CD14-positive monocyte (primary cell): ENCODE measurements at regions not wholly inside any gene's neighbourhood (a gene's known extent, or its start where the extent isn't known, plus 50 kb on each side); places are given as distances from the start of the nearest gene placed in this dataset.

ENCODE experiments used
- DNase-seq, 3 donors: peaks; one replicate each; pipeline ENCODE4 v3.0.0-alpha.2; 2011 to 2022
- H2AFZ ChIP-seq: 2 replicates; pipeline ENCODE4 v1.6.0; 2012; ENCODE audit warnings: mild to moderate bottlenecking, low read depth, low read length, inconsistent platforms; ENCODE audit not compliant: insufficient read depth, poor library complexity, severe bottlenecking
- H3K27ac ChIP-seq, 2 donors: 1 replicate in 1 of 2; 2 replicates in 1 of 2; pipeline ENCODE4 v1.5.1; 2012 to 2013; ENCODE audit warnings: low read length in 2 of 2, control low read depth in 1 of 2, inconsistent platforms in 1 of 2, low read depth in 1 of 2, mild to moderate bottlenecking in 1 of 2
- H3K27me3 ChIP-seq, 2 donors: one replicate each; pipeline versions ENCODE4 v1.6.0 to v1.6.1; 2011 to 2013; ENCODE audit warnings: low read length in 2 of 2; ENCODE audit not compliant: control insufficient read depth in 2 of 2, insufficient read depth in 2 of 2
- H3K36me3 ChIP-seq, 2 donors: replicated peaks in 1 of 2; 1 replicate in 1 of 2; 2 replicates in 1 of 2; pipeline versions ENCODE4 v1.5.1 to v1.6.1; 2012 to 2013; ENCODE audit warnings: low read length in 2 of 2, control low read depth in 1 of 2, inconsistent platforms in 1 of 2, mild to moderate bottlenecking in 1 of 2; ENCODE audit not compliant: insufficient read depth in 2 of 2, control insufficient read depth in 1 of 2
- H3K4me1 ChIP-seq, 2 donors: 1 replicate in 1 of 2; 2 replicates in 1 of 2; pipeline versions ENCODE4 v1.5.1 to v1.6.1; 2012 to 2013; ENCODE audit warnings: low read length in 2 of 2, control low read depth in 1 of 2, inconsistent platforms in 1 of 2, mild to moderate bottlenecking in 1 of 2, moderate library complexity in 1 of 2; ENCODE audit not compliant: insufficient read depth in 2 of 2, control insufficient read depth in 1 of 2
- H3K4me2 ChIP-seq: replicated peaks from 2 replicates; pipeline ENCODE3; 2012; ENCODE audit warnings: low read length, moderate library complexity, mild to moderate bottlenecking; ENCODE audit not compliant: poor library complexity, severe bottlenecking; ENCODE audit errors: extremely low read depth
- H3K4me3 ChIP-seq, 3 experiments: fragments of 200-600 bp in 1 of 3; sonication (generic) in 1 of 3; replicated peaks in 1 of 3; 1 replicate in 2 of 3; 2 replicates in 1 of 3; pipeline ENCODE4 v1.5.1; 2011 to 2013; ENCODE audit warnings: low read length in 3 of 3, mild to moderate bottlenecking in 3 of 3, control low read depth in 2 of 3, low read depth in 2 of 3, inconsistent platforms in 1 of 3, moderate library complexity in 1 of 3
- H3K79me2 ChIP-seq: 2 replicates; pipeline ENCODE4 v1.6.0; 2012; ENCODE audit warnings: mild to moderate bottlenecking, control low read depth, inconsistent platforms, low read length, moderate library complexity; ENCODE audit not compliant: insufficient read depth
- H3K9ac ChIP-seq: 2 replicates; pipeline ENCODE4 v1.6.0; 2017; ENCODE audit warnings: low read length, mild to moderate bottlenecking; ENCODE audit not compliant: insufficient read depth, poor library complexity, severe bottlenecking
- H3K9me3 ChIP-seq, 2 donors: replicated peaks in 1 of 2; 1 replicate in 1 of 2; 2 replicates in 1 of 2; pipeline versions ENCODE4 v1.5.1 to v1.6.1; 2012 to 2013; ENCODE audit warnings: low read length in 2 of 2, control low read depth in 1 of 2; ENCODE audit not compliant: control insufficient read depth in 1 of 2, insufficient read depth in 1 of 2
- H4K20me1 ChIP-seq: 2 replicates; pipeline ENCODE4 v1.6.0; 2012; ENCODE audit warnings: mild to moderate bottlenecking, low read length, control low read depth, moderate library complexity; ENCODE audit not compliant: insufficient read depth
- H3K27ac Mint-ChIP-seq, 7 donors: one replicate each; pipeline ENCODE4 v1.8.0; 2020; ENCODE audit warnings: mild to moderate bottlenecking in 7 of 7, mixed read lengths in 7 of 7, moderate library complexity in 6 of 7, inconsistent platforms in 2 of 7
- H3K27me3 Mint-ChIP-seq, 3 donors: one replicate each; pipeline ENCODE4 v1.8.0; 2021 to 2022; ENCODE audit warnings: low read depth in 3 of 3, mild to moderate bottlenecking in 3 of 3, mixed read lengths in 3 of 3, moderate library complexity in 3 of 3, inconsistent platforms in 1 of 3
- H3K36me3 Mint-ChIP-seq, 2 donors: one replicate each; pipeline ENCODE4 v1.8.0; 2020; ENCODE audit warnings: mixed read lengths in 2 of 2, inconsistent platforms in 1 of 2, mild to moderate bottlenecking in 1 of 2
- H3K4me1 Mint-ChIP-seq: one replicate; pipeline ENCODE4 v1.8.0; 2020; ENCODE audit warnings: mild to moderate bottlenecking, mixed read lengths
- H3K4me3 Mint-ChIP-seq, 2 donors: one replicate each; pipeline ENCODE4 v1.8.0; 2020; ENCODE audit warnings: mild to moderate bottlenecking in 2 of 2, mixed read lengths in 2 of 2, moderate library complexity in 1 of 2
- H3K9me3 Mint-ChIP-seq, 7 donors: one replicate each; pipeline ENCODE4 v1.8.0; 2020 to 2022; ENCODE audit warnings: mixed read lengths in 7 of 7, mild to moderate bottlenecking in 6 of 7, moderate library complexity in 6 of 7, inconsistent platforms in 2 of 7
- WGBS: methylation state at CpG from one replicate; pipeline ENCODE4 v1.1.5; 2013; ENCODE audit warnings: missing lambda C conversion rate; ENCODE audit not compliant: insufficient coverage; 5-methylcytosine and 5-hydroxymethylcytosine counted together
- intact Hi-C, 2 donors: fragments of 100-400 bp; cut with micrococcal nuclease; formaldehyde crosslinking; loops; one replicate each; pipeline versions ENCODE4 v1.15.0 to v1.15.1; 2023
- TF ChIP-seq, protein P1 (sequence below): fragments of 200-600 bp; IDR thresholded peaks from one replicate; pipeline ENCODE4 v1.8.0; 2022; ENCODE audit warnings: antibody characterized with exemption, mild to moderate bottlenecking

GRCh38 chr5:74540622-74541021 is 99.9 kb downstream of the ENC1 start:
- H3K27ac ChIP-seq, result no peak overlapping the region
- TF ChIP-seq, protein P1, sequence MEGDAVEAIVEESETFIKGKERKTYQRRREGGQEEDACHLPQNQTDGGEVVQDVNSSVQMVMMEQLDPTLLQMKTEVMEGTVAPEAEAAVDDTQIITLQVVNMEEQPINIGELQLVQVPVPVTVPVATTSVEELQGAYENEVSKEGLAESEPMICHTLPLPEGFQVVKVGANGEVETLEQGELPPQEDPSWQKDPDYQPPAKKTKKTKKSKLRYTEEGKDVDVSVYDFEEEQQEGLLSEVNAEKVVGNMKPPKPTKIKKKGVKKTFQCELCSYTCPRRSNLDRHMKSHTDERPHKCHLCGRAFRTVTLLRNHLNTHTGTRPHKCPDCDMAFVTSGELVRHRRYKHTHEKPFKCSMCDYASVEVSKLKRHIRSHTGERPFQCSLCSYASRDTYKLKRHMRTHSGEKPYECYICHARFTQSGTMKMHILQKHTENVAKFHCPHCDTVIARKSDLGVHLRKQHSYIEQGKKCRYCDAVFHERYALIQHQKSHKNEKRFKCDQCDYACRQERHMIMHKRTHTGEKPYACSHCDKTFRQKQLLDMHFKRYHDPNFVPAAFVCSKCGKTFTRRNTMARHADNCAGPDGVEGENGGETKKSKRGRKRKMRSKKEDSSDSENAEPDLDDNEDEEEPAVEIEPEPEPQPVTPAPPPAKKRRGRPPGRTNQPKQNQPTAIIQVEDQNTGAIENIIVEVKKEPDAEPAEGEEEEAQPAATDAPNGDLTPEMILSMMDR, result no peak
- Mint-ChIP-seq H3K36me3 (no peaks in the 10 kb centered on the region), H3K4me3 (no peak overlapping the region), H3K9me3 (peaks cover 0 to 2% (median 0%) of the 10 kb centered on the region in 7 donors), H3K4me1 (peaks cover 23% of the 10 kb centered on the region), H3K27me3 (peaks cover 0 to 4% (median 2%) of the 10 kb centered on the region in 3 donors), H3K27ac (no peak overlapping the region)
- H4K20me1 ChIP-seq, result no peaks in the 10 kb centered on the region
- H3K79me2 ChIP-seq, result no peaks in the 10 kb centered on the region
- no CpG with 5 or more reads among the region's 1 CpG for whole genome bisulfite sequencing
- no peak overlapping the region for H3K9ac ChIP-seq
- DNase-seq, result no peak
- H3K4me2 ChIP-seq, result no peak overlapping the region
- no peak overlapping the region for H3K4me3 ChIP-seq
- no peaks in the 10 kb centered on the region for H3K9me3 ChIP-seq
- no peaks in the 10 kb centered on the region for H3K36me3 ChIP-seq
- intact Hi-C loops, result no loop called here
- no peaks in the 10 kb centered on the region for H3K27me3 ChIP-seq
- peaks cover 22 to 23% of the 10 kb centered on the region in 2 donors for H3K4me1 ChIP-seq
- H2AFZ ChIP-seq, result no peak overlapping the region

GRCh38 chr5:74539986-74540385 is 100.5 kb downstream of the ENC1 start:
- Mint-ChIP-seq H3K4me3 (no peak overlapping the region), H3K36me3 (no peaks in the 10 kb centered on the region), H3K9me3 (peaks cover 0 to 2% (median 0%) of the 10 kb centered on the region in 7 donors), H3K27ac (no peak overlapping the region), H3K4me1 (peaks cover 23% of the 10 kb centered on the region), H3K27me3 (peaks cover 0 to 4% (median 2%) of the 10 kb centered on the region in 3 donors)
- Histone ChIP-seq H3K9me3 (peaks cover 0 to under 1% of the 10 kb centered on the region in 2 donors), H3K4me3 (no peak overlapping the region), H3K4me2 (no peak overlapping the region), H3K27ac (no peak overlapping the region), H4K20me1 (no peaks in the 10 kb centered on the region), H3K79me2 (no peaks in the 10 kb centered on the region), H3K4me1 (peaks cover 22 to 23% of the 10 kb centered on the region in 2 donors), H2AFZ (no peak overlapping the region), H3K36me3 (no peaks in the 10 kb centered on the region), H3K9ac (no peak overlapping the region), H3K27me3 (no peaks in the 10 kb centered on the region)
- no peak for DNase-seq
- TF ChIP-seq, protein P1, result no peak
- WGBS, result 80% methylated on average over 3 of the region's 7 CpGs
- intact Hi-C loops, result no loop called here
